HG02763 (cell line): ENCODE measurements at regions not wholly inside any gene's neighbourhood (a gene's known extent, or its start where the extent isn't known, plus 50 kb on each side); places are given as distances from the start of the nearest gene placed in this dataset.
"Not testable (repeated sequence)": the region's sequence is repeated elsewhere in the genome, so short reads cannot be mapped to it uniquely, and the experiment has no call there.

Experiments
- ATAC-seq: cut with Tn5 transposase; IDR thresholded peaks from one replicate; pipeline ENCODE4 v1.9.1; 2021; ENCODE audit warnings: mild to moderate bottlenecking, moderate library complexity; ENCODE audit not compliant: unreplicated experiment

- no peak for ATAC-seq
Measured at GRCh38 chr7:114182837-114183236, 231.8 kb upstream of the FOXP2 start.

- ATAC-seq, result no peak
Measured at GRCh38 chr7:114181280-114181679, 233.3 kb upstream of the FOXP2 start.

GRCh38 chr7:114180556-114181266 is 233.9 kb upstream of the FOXP2 start:
- ATAC-seq, result no peak

GRCh38 chr7:114175125-114175524 is 239.5 kb upstream of the FOXP2 start:
- ATAC-seq, result no peak

- no peak for ATAC-seq
Measured at GRCh38 chr7:114173170-114173890, 241.3 kb upstream of the FOXP2 start.

GRCh38 chr7:114169389-114169788 is 245.2 kb upstream of the FOXP2 start:
- ATAC-seq, result not testable (repeated sequence)

GRCh38 chr7:114160925-114161324 is 242.1 kb upstream of the PPP1R3A start:
- ATAC-seq, result no peak

GRCh38 chr7:114158854-114159253 is 240.0 kb upstream of the PPP1R3A start:
- no peak for ATAC-seq

- no peak for ATAC-seq
Measured at GRCh38 chr7:114158275-114158674, 239.5 kb upstream of the PPP1R3A start.

- no peak for ATAC-seq
Measured at GRCh38 chr7:114156178-114156577, 237.4 kb upstream of the PPP1R3A start.

- ATAC-seq, result no peak
Measured at GRCh38 chr7:114155116-114156110, 236.6 kb upstream of the PPP1R3A start.

GRCh38 chr7:114153700-114154099 is 234.9 kb upstream of the PPP1R3A start:
- no peak for ATAC-seq

- no peak for ATAC-seq
Measured at GRCh38 chr7:114152314-114152938, 233.6 kb upstream of the PPP1R3A start.

GRCh38 chr7:114151777-114152176 is 233.0 kb upstream of the PPP1R3A start:
- no peak for ATAC-seq

GRCh38 chr7:114150689-114151088 is 231.9 kb upstream of the PPP1R3A start:
- no peak for ATAC-seq

GRCh38 chr7:114148779-114149178 is 230.0 kb upstream of the PPP1R3A start:
- ATAC-seq, result no peak

- no peak for ATAC-seq
Measured at GRCh38 chr7:114141415-114141814, 222.6 kb upstream of the PPP1R3A start.

GRCh38 chr7:114140561-114140960 is 221.8 kb upstream of the PPP1R3A start:
- no peak for ATAC-seq

- not testable (repeated sequence) for ATAC-seq
Measured at GRCh38 chr7:114139690-114140089, 220.9 kb upstream of the PPP1R3A start.

GRCh38 chr7:114138587-114138986 is 219.8 kb upstream of the PPP1R3A start:
- ATAC-seq, result no peak

- no peak for ATAC-seq
Measured at GRCh38 chr7:114133717-114134116, 214.9 kb upstream of the PPP1R3A start.
